T-cell (primary cell): ENCODE measurements at regions not wholly inside any gene's neighbourhood (a gene's known extent, or its start where the extent isn't known, plus 50 kb on each side); places are given as distances from the start of the nearest gene placed in this dataset.

Source experiments
- ATAC-seq, 4 experiments: fragments of 200-7000 bp in 3 of 4; fragments of 150-1000 bp in 1 of 4; cut with Tn5 transposase; replicated peaks in 1 of 4; 1 replicate in 3 of 4; 2 replicates in 1 of 4; pipeline ENCODE4 v1.10.0; 2021; ENCODE audit warnings: moderate library complexity in 3 of 4, mild to moderate bottlenecking in 2 of 4, moderate number of reproducible peaks in 1 of 4
- CTCF ChIA-PET, 2 donors: fragments of 300-600 bp; sonication (Branson Sonifier 250); formaldehyde crosslinking; loops; one replicate each; lab custom pipeline; 2022; ENCODE audit warnings: antibody characterized with exemption in 2 of 2; lab: Charles Lee
- POLR2A ChIA-PET, 2 donors: fragments of 300-600 bp; sonication (Branson Sonifier 250); formaldehyde crosslinking; loops; one replicate each; lab custom pipeline; 2022; ENCODE audit warnings: antibody characterized with exemption in 2 of 2; lab: Charles Lee
- DNase-seq, 35 experiments: peaks; one replicate each; pipeline versions ENCODE4 v3.0.0 to v3.0.0-alpha.2; 2013 to 2023
- H3K27ac ChIP-seq: one replicate; pipeline ENCODE4 v1.5.1; 2013; ENCODE audit warnings: low read length
- H3K27me3 ChIP-seq, 2 experiments: replicated peaks in 1 of 2; 1 replicate in 1 of 2; 2 replicates in 1 of 2; pipeline versions ENCODE4 v1.6.1 to v1.7.0; 2013; ENCODE audit warnings: low read length in 1 of 2, mixed read lengths in 1 of 2; ENCODE audit not compliant: control insufficient read depth in 2 of 2, insufficient read depth in 2 of 2; ENCODE audit errors: extremely low read depth in 1 of 2
- H3K36me3 ChIP-seq, 2 donors: 1 replicate in 1 of 2; 2 replicates in 1 of 2; pipeline versions ENCODE4 v1.6.1 to v1.7.0; 2013; ENCODE audit warnings: low read length in 1 of 2; ENCODE audit not compliant: control insufficient read depth in 2 of 2, insufficient read depth in 1 of 2; ENCODE audit errors: extremely low read depth in 1 of 2
- H3K4me1 ChIP-seq, 2 experiments: 1 replicate in 1 of 2; 2 replicates in 1 of 2; pipeline versions ENCODE4 v1.6.1 to v1.7.0; 2013; ENCODE audit warnings: low read length in 2 of 2, mixed read lengths in 1 of 2; ENCODE audit not compliant: insufficient read depth in 2 of 2, control insufficient read depth in 1 of 2; ENCODE audit errors: extremely low read depth in 1 of 2
- H3K4me3 ChIP-seq, 2 donors: 1 replicate in 1 of 2; 2 replicates in 1 of 2; pipeline versions ENCODE4 v1.5.1 to v1.7.0; 2013; ENCODE audit warnings: mild to moderate bottlenecking in 2 of 2, low read length in 1 of 2, moderate library complexity in 1 of 2; ENCODE audit not compliant: control insufficient read depth in 1 of 2; ENCODE audit errors: extremely low read depth in 1 of 2
- H3K9me3 ChIP-seq: 2 replicates; pipeline ENCODE4 v1.7.0; 2013
- H3K27ac Mint-ChIP-seq, 2 donors: one replicate each; pipeline ENCODE4 v1.8.0; 2020 to 2021; ENCODE audit warnings: mild to moderate bottlenecking in 2 of 2, mixed read lengths in 2 of 2
- H3K27me3 Mint-ChIP-seq, 2 donors: one replicate each; pipeline ENCODE4 v1.8.0; 2021 to 2022; ENCODE audit warnings: mixed read lengths in 2 of 2
- H3K36me3 Mint-ChIP-seq: one replicate; pipeline ENCODE4 v1.8.0; 2021; ENCODE audit warnings: mixed read lengths
- H3K4me1 Mint-ChIP-seq, 3 donors: one replicate each; pipeline ENCODE4 v1.8.0; 2020 to 2022; ENCODE audit warnings: mixed read lengths in 3 of 3, mild to moderate bottlenecking in 1 of 3
- H3K4me3 Mint-ChIP-seq, 3 donors: one replicate each; pipeline ENCODE4 v1.8.0; 2020 to 2022; ENCODE audit warnings: mild to moderate bottlenecking in 3 of 3, mixed read lengths in 3 of 3, moderate library complexity in 3 of 3
- H3K9me3 Mint-ChIP-seq, 3 donors: one replicate each; pipeline ENCODE4 v1.8.0; 2020 to 2022; ENCODE audit warnings: mixed read lengths in 3 of 3
- WGBS: methylation state at CpG from one replicate; pipeline ENCODE4 v1.1.5; 2013; ENCODE audit warnings: missing lambda C conversion rate; ENCODE audit not compliant: insufficient coverage; 5-methylcytosine and 5-hydroxymethylcytosine counted together

- H3K36me3 Mint-ChIP-seq = no peaks in the 10 kb centered on the region
- H3K27me3 ChIP-seq = no peaks in the 10 kb centered on the region
- no CpG with 5 or more reads among the region's 1 CpG for WGBS
- H3K27me3 Mint-ChIP-seq = peaks cover 3 to 23% of the 10 kb centered on the region in 2 donors
- H3K9me3 ChIP-seq = no peaks in the 10 kb centered on the region
- ChIA-PET CTCF (no interaction called here), POLR2A (no interaction called here)
- H3K36me3 ChIP-seq = no peaks in the 10 kb centered on the region
- no peak overlapping the region for H3K4me3 Mint-ChIP-seq
- no peak overlapping the region for H3K4me3 ChIP-seq
- ATAC-seq (no peak), DNase-seq (no peak)
- peaks cover 8 to 18% (median 16%) of the 10 kb centered on the region in 3 donors for H3K9me3 Mint-ChIP-seq
- no peak overlapping the region for H3K27ac ChIP-seq
- H3K4me1 Mint-ChIP-seq = no peaks in the 10 kb centered on the region
- H3K27ac Mint-ChIP-seq = no peak overlapping the region
- H3K4me1 ChIP-seq = no peaks in the 10 kb centered on the region
Measured at GRCh38 chr2:226174390-226174789, 625.2 kb downstream of the IRS1 start.

GRCh38 chr2:226172939-226173338, 626.7 kb downstream of the IRS1 start:
- Histone ChIP-seq H3K27me3 (no peaks in the 10 kb centered on the region), H3K4me1 (no peaks in the 10 kb centered on the region), H3K4me3 (no peak overlapping the region), H3K36me3 (no peaks in the 10 kb centered on the region), H3K27ac (no peak overlapping the region), H3K9me3 (no peaks in the 10 kb centered on the region)
- Mint-ChIP-seq H3K27me3 (peaks cover 3 to 23% of the 10 kb centered on the region in 2 donors), H3K4me1 (no peaks in the 10 kb centered on the region), H3K4me3 (no peak overlapping the region), H3K9me3 (peaks cover 0 to 6% (median 3%) of the 10 kb centered on the region in 3 donors), H3K27ac (no peak overlapping the region), H3K36me3 (no peaks in the 10 kb centered on the region)
- CTCF ChIA-PET = no interaction called here
- no CpG with 5 or more reads among the region's 4 CpGs for WGBS
- DNase-seq = no peak
- ATAC-seq = no peak
- POLR2A ChIA-PET = interaction anchor here in 1 of 2 donors (0.5 kb wide), 1 partner anchor 20 kb away, joined by 3 read pairs; no protein-coding TSS in a partner anchor

DNA sequence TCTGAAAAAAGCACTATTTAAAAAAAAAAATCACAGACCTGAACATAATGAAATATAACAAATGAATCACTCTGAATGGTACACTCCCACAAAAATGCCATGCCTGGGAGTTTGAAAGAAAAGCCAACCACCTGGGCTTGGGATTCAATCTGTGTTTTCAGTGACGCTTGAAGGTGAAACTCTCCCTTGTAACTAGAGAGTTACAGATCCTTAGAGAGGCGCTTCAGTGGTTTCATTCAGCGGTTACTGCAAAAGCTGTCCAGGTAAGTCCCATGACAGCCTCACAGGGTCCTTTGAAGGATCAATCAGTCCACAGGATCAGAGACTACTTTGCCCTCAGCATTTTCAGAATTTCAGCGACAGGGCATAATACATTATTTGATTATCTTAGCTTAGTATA, 627.3 kb downstream of the IRS1 start:
- H3K27ac ChIP-seq = no peak overlapping the region
- no peaks in the 10 kb centered on the region for H3K36me3 ChIP-seq
- ATAC-seq (no peak), DNase-seq (no peak)
- 95% methylated on average over 3 of the region's 4 CpGs for WGBS
- Mint-ChIP-seq H3K27me3 (peaks cover 3 to 23% of the 10 kb centered on the region in 2 donors), H3K4me1 (no peaks in the 10 kb centered on the region), H3K27ac (no peak overlapping the region), H3K36me3 (no peaks in the 10 kb centered on the region), H3K9me3 (peaks cover 0 to 6% (median 3%) of the 10 kb centered on the region in 3 donors), H3K4me3 (no peak overlapping the region)
- no peaks in the 10 kb centered on the region for H3K27me3 ChIP-seq
- ChIA-PET POLR2A (interaction anchor here in 1 of 2 donors (0.5 kb wide), 1 partner anchor 19 kb away, joined by 3 read pairs; no protein-coding TSS in a partner anchor), CTCF (no interaction called here)
- no peak overlapping the region for H3K4me3 ChIP-seq
- H3K9me3 ChIP-seq = no peaks in the 10 kb centered on the region
- no peaks in the 10 kb centered on the region for H3K4me1 ChIP-seq

- no peak overlapping the region for H3K27ac Mint-ChIP-seq
- no peak for ATAC-seq
- H3K4me3 Mint-ChIP-seq = no peak overlapping the region
- no peaks in the 10 kb centered on the region for H3K4me1 Mint-ChIP-seq
- DNase-seq = no peak
- Histone ChIP-seq H3K36me3 (no peaks in the 10 kb centered on the region), H3K4me1 (no peaks in the 10 kb centered on the region), H3K9me3 (no peaks in the 10 kb centered on the region), H3K27ac (no peak overlapping the region), H3K4me3 (no peak overlapping the region), H3K27me3 (no peaks in the 10 kb centered on the region)
- no peaks in the 10 kb centered on the region for H3K9me3 Mint-ChIP-seq
- 82% methylated on average over 3 of the region's 4 CpGs for whole genome bisulfite sequencing
- H3K36me3 Mint-ChIP-seq = no peaks in the 10 kb centered on the region
- POLR2A ChIA-PET = interaction anchor here in 1 of 2 donors (0.6 kb wide), 1 partner anchor 9 kb away, joined by 4 read pairs; no protein-coding TSS in a partner anchor
- CTCF ChIA-PET = interaction anchor here (0.5 to 1.2 kb wide), 2 partner anchors 8 to 122 kb away, joined by 4 to 5 read pairs; no protein-coding TSS in a partner anchor
- H3K27me3 Mint-ChIP-seq = peaks cover 3 to 12% of the 10 kb centered on the region in 2 donors
Measured at GRCh38 chr2:226169751-226170581, 629.7 kb downstream of the IRS1 start.

GRCh38 chr2:226168496-226169160, 631.0 kb downstream of the IRS1 start:
- no peaks in the 10 kb centered on the region for H3K4me1 Mint-ChIP-seq
- ATAC-seq = no peak
- H3K4me3 ChIP-seq = no peak overlapping the region
- no peak overlapping the region for H3K27ac ChIP-seq
- ChIA-PET CTCF (no interaction called here), POLR2A (no interaction called here)
- no peaks in the 10 kb centered on the region for H3K9me3 Mint-ChIP-seq
- H3K4me1 ChIP-seq = no peaks in the 10 kb centered on the region
- no peaks in the 10 kb centered on the region for H3K36me3 ChIP-seq
- no peaks in the 10 kb centered on the region for H3K27me3 ChIP-seq
- whole genome bisulfite sequencing = 88% methylated on average over 1 of the region's 4 CpGs
- H3K27me3 Mint-ChIP-seq = peaks cover 3 to 11% of the 10 kb centered on the region in 2 donors
- DNase-seq = no peak
- H3K9me3 ChIP-seq = no peaks in the 10 kb centered on the region
- H3K27ac Mint-ChIP-seq = no peak overlapping the region
- H3K36me3 Mint-ChIP-seq = no peaks in the 10 kb centered on the region
- no peak overlapping the region for H3K4me3 Mint-ChIP-seq

DNA sequence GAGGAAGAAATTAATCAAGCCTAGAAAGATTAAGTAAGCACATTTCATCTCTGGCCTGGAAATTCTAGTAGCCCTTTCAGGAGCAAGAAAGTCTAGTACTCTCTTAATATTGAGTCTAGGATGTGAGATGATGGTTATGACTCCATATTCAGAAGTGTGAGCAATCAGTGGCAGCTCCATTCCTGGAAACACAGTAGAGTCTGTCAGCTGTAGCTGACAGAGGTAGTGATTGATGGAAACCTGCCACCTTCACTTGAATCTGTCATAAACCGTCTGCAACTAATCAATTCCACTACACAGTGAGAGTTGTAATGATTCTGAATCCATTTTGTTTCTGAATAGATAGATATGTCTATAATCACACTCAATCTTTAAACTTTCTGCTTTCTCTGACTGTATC, 635.1 kb downstream of the IRS1 start:
- Histone ChIP-seq H3K36me3 (no peaks in the 10 kb centered on the region), H3K27me3 (no peaks in the 10 kb centered on the region), H3K4me3 (no peak overlapping the region), H3K4me1 (no peaks in the 10 kb centered on the region), H3K9me3 (no peaks in the 10 kb centered on the region), H3K27ac (no peak overlapping the region)
- no peaks in the 10 kb centered on the region for H3K4me1 Mint-ChIP-seq
- H3K36me3 Mint-ChIP-seq = no peaks in the 10 kb centered on the region
- no peak for DNase-seq
- no peak overlapping the region for H3K27ac Mint-ChIP-seq
- WGBS = no CpG with 5 or more reads among the region's 1 CpG
- H3K9me3 Mint-ChIP-seq = no peaks in the 10 kb centered on the region
- H3K27me3 Mint-ChIP-seq = peaks cover 2 to 6% of the 10 kb centered on the region in 2 donors
- POLR2A ChIA-PET = no interaction called here
- CTCF ChIA-PET = no interaction called here
- no peak overlapping the region for H3K4me3 Mint-ChIP-seq
- ATAC-seq = no peak
